Activated CD4-positive, alpha-beta T cell treated with anti-CD3 and anti-CD28 coated beads for 36 hours (primary cell): ENCODE measurements at regions not wholly inside any gene's neighbourhood (a gene's known extent, or its start where the extent isn't known, plus 50 kb on each side); places are given as distances from the start of the nearest gene placed in this dataset.

Experiments
- ATAC-seq: fragments of 200-7000 bp; cut with Tn5 transposase; one replicate; pipeline ENCODE4 v1.10.0; 2021; ENCODE audit warnings: mild to moderate bottlenecking, moderate library complexity
- CTCF ChIA-PET: fragments of 350-600 bp; sonication (Branson Sonifier 250); formaldehyde crosslinking; loops from one replicate; lab custom pipeline; 2021; ENCODE audit warnings: antibody characterized with exemption; lab: Charles Lee
- POLR2A ChIA-PET: fragments of 350-600 bp; sonication (Branson Sonifier 250); formaldehyde crosslinking; loops from one replicate; lab custom pipeline; 2021; ENCODE audit warnings: antibody characterized with exemption, inconsistent platforms; lab: Charles Lee
- DNase-seq: peaks from one replicate; pipeline ENCODE4 v3.0.0-alpha.2; 2020
- H3K27ac Mint-ChIP-seq: one replicate; pipeline ENCODE4 v1.8.0; 2021; ENCODE audit warnings: mixed read lengths
- H3K27me3 Mint-ChIP-seq: one replicate; pipeline ENCODE4 v1.8.0; 2021; ENCODE audit warnings: mixed read lengths
- H3K36me3 Mint-ChIP-seq: one replicate; pipeline ENCODE4 v1.8.0; 2021; ENCODE audit warnings: low read depth, mixed read lengths
- H3K4me1 Mint-ChIP-seq: one replicate; pipeline ENCODE4 v1.8.0; 2021; ENCODE audit warnings: mixed read lengths
- H3K4me3 Mint-ChIP-seq: one replicate; pipeline ENCODE4 v1.8.0; 2021; ENCODE audit warnings: mild to moderate bottlenecking, moderate library complexity, mixed read lengths
- H3K9me3 Mint-ChIP-seq: one replicate; pipeline ENCODE4 v1.8.0; 2021; ENCODE audit warnings: low read depth, mixed read lengths
- intact Hi-C, 2 experiments: fragments of 100-400 bp; cut with DNase I in 1 of 2; cut with micrococcal nuclease in 1 of 2; formaldehyde crosslinking; loops; one replicate each; pipeline versions ENCODE4 v1.14.2 to v1.15.1; 2022 to 2024; cut with DNase I, micrococcal nuclease

DNA sequence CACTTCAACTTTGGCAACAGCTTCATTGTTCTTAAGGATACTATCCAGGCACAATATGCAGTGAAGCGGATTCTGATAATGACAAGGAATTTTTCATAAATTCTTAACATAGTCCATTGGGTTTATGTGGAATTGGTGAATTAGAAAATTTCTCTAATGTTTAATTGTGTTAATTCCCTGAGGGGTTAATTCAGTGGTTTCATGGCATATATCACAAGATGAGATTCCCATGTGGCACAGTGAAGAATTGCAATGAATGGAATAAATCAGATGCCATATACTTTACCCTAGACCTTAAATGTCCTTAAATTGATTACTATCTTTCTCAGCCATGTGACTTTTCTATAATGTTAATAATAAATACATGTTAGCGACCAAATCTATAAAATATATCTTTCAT is 1244.1 kb downstream of the ROBO2 start:
- ATAC-seq: no peak
- no peaks in the 10 kb centered on the region for H3K27me3 Mint-ChIP-seq
- ChIA-PET POLR2A (no interaction called here), CTCF (interaction anchor here (0.6 kb wide), 1 partner anchor 109 kb away, joined by 3 read pairs; no protein-coding TSS in a partner anchor)
- H3K27ac Mint-ChIP-seq: no peak overlapping the region
- DNase-seq: no peak
- H3K4me3 Mint-ChIP-seq: no peak overlapping the region
- H3K36me3 Mint-ChIP-seq: no peaks in the 10 kb centered on the region
- H3K9me3 Mint-ChIP-seq: peaks cover 8% of the 10 kb centered on the region
- no peaks in the 10 kb centered on the region for H3K4me1 Mint-ChIP-seq
- intact Hi-C loops: no loop called here

DNA sequence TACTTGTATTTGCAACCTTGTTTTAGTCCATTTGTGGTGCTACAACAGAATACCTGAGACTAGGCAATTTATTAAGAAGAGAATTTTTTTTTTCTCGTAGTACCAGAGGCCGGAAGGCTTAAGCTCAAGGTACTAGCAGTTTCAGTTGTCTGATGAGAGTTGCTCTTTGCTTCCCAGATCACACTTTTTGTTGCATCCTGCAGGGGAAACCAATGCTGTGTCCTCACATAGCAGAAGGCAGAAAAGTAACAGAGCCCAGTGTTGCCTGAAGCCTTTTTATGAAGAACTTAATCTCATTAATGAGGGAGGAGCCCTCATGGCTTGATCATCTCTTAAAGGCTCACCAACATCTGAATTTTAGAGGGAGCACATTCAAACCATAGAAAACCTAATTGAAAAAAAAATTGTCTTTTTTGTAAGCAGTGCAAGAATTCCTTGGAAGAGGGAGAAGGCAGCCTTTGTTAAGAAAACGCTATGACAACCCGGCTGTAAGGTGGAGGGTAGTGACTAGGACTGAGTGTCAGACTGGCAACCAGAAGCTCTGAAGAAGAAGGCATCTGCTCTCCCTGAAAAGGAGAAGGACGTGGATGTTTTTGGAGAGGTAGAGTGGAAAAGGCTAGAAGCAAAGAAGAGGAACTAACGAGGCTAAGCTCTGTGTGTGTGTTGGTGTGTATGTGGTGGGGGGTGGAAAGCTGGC is 1245.3 kb downstream of the ROBO2 start:
- ATAC-seq: no peak
- no peak overlapping the region for H3K27ac Mint-ChIP-seq
- H3K4me1 Mint-ChIP-seq: no peaks in the 10 kb centered on the region
- ChIA-PET POLR2A (no interaction called here), CTCF (no interaction called here)
- peaks cover 5% of the 10 kb centered on the region for H3K9me3 Mint-ChIP-seq
- H3K4me3 Mint-ChIP-seq: no peak overlapping the region
- intact Hi-C loops: no loop called here
- H3K36me3 Mint-ChIP-seq: no peaks in the 10 kb centered on the region
- DNase-seq: no peak
- H3K27me3 Mint-ChIP-seq: no peaks in the 10 kb centered on the region

DNA sequence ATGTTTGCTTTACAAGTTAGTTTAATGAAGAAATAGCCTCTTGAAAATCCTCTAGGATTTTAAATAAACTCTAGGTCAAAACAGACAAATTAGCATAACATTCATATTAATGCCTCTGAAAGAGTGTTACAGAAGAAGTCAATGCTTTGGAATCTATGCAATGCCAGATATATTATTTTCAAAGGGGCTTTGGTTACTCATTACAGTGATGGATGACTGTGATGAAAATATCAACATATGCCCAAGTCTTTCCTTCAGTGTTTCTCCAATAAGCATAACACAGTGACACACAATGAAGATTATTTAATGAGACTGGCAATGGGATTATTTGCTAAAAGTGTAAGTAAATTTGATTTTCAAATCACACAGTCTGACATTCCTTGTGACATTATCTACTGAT is 1247.2 kb downstream of the ROBO2 start:
- Mint-ChIP-seq H3K27me3 (no peaks in the 10 kb centered on the region), H3K36me3 (no peaks in the 10 kb centered on the region), H3K9me3 (peaks cover 4% of the 10 kb centered on the region), H3K27ac (no peak overlapping the region), H3K4me1 (no peaks in the 10 kb centered on the region), H3K4me3 (no peak overlapping the region)
- CTCF ChIA-PET: no interaction called here
- POLR2A ChIA-PET: no interaction called here
- no peak for ATAC-seq
- intact Hi-C loops: no loop called here
- no peak for DNase-seq

DNA sequence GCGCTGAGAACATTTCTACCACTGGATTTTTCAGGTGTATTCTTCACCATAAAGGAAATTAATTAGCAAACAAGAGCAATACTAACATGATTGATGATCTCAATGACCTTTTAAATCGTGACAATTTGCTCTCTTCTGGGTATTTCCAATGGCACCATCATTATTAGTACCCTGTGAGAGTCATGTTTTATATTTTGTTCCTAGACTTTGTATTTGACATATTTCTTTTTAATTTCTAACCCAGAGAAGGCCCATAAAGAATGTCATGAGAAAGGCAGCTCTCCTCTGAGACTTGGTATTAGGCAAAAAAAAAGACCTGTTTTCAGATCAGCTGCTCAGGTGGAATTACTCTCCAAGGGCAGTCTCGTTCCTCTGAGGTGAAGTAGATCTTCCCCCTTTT is 1253.4 kb downstream of the ROBO2 start:
- ATAC-seq (no peak), DNase-seq (no peak)
- ChIA-PET POLR2A (no interaction called here), CTCF (no interaction called here)
- Mint-ChIP-seq H3K4me3 (no peak overlapping the region), H3K36me3 (no peaks in the 10 kb centered on the region), H3K4me1 (no peaks in the 10 kb centered on the region), H3K9me3 (peaks cover 13% of the 10 kb centered on the region), H3K27ac (no peak overlapping the region), H3K27me3 (no peaks in the 10 kb centered on the region)
- intact Hi-C loops: no loop called here

DNA sequence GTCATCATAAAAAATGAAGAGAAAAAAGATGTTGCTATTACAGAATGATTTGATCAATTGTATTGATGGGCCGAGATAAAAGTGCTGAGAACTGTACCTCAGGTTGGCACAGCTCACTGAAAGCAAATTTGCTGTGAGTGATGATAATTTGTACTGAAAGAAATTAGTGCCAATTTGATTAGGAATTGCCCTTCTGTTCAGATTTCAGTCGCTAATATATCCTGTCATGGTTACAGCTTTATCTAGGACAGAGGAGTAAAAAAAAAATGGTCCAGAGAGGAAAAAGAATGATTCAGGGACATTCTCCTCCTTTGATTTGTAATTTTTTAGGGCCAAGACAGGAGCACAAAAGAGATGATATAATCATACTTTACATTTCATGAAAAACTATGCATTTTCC is 1264.2 kb downstream of the ROBO2 start:
- Mint-ChIP-seq H3K4me3 (no peak overlapping the region), H3K9me3 (peaks cover 17% of the 10 kb centered on the region), H3K36me3 (no peaks in the 10 kb centered on the region), H3K4me1 (no peaks in the 10 kb centered on the region), H3K27ac (no peak overlapping the region), H3K27me3 (no peaks in the 10 kb centered on the region)
- no peak for DNase-seq
- ChIA-PET POLR2A (no interaction called here), CTCF (no interaction called here)
- intact Hi-C loops: no loop called here
- no peak for ATAC-seq

DNA sequence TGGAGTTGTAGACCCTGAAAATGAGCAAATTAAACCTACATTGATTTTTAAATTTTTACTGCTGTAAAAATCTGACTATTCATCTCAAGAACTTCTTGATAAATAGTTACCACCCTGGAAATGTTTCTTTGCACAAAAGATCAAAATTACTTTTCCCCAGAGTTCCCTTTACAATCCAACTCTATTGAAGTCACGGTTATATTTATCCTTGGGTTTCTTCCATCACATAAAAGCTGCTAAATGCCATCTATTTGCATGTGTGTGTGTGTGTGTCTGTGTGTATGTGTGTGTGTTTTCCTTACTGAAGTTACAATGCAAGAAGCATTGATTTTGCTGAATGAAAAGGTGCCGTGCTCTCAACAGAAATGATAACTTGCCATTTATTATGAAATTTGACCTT is 1273.0 kb downstream of the ROBO2 start:
- CTCF ChIA-PET: no interaction called here
- intact Hi-C loops: no loop called here
- Mint-ChIP-seq H3K4me3 (no peak overlapping the region), H3K27ac (no peak overlapping the region), H3K36me3 (no peaks in the 10 kb centered on the region), H3K9me3 (peaks cover 2% of the 10 kb centered on the region), H3K4me1 (no peaks in the 10 kb centered on the region), H3K27me3 (no peaks in the 10 kb centered on the region)
- ATAC-seq: no peak
- no peak for DNase-seq
- POLR2A ChIA-PET: no interaction called here

DNA sequence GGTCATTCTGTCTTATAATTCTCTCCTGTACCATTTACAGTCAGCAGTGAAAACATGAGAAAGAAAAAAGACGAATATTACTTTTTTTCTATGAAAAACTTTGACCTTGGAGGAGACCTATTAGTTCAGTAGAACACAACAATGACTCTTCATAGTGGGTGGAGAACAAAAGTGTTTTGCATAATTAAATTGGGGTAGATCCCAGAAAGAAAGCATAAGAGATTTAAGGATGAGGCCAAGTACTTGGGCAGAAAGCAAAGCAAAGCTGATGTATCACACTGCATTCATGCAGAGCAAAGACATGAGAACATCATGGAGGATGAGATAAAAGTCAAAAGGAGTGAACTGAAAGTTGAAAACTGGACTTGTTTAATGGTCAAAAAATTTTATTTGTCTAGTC is 1273.4 kb downstream of the ROBO2 start:
- ATAC-seq (no peak), DNase-seq (no peak)
- Mint-ChIP-seq H3K36me3 (no peaks in the 10 kb centered on the region), H3K4me1 (no peaks in the 10 kb centered on the region), H3K4me3 (no peak overlapping the region), H3K27ac (no peak overlapping the region), H3K9me3 (peaks cover 2% of the 10 kb centered on the region), H3K27me3 (no peaks in the 10 kb centered on the region)
- intact Hi-C loops: no loop called here
- ChIA-PET CTCF (no interaction called here), POLR2A (no interaction called here)

DNA sequence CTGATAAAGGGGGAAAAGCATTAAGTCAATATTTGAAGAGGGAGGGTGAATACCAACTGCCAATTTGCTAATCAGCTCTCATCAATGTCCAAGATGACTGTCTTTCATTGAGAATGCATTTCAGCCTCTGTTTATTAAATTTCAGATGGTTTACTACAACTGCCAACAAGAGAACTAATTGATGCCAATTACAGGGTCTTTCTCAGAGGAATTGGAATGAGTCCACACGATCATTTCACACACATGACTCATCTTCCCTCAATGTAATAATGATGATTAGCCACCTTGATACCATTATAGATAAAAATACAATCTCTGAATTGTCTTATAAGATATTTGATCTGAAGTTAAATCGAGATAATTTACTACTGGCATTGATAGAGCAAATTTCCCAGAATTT is 1274.4 kb downstream of the ROBO2 start:
- Mint-ChIP-seq H3K4me3 (no peak overlapping the region), H3K9me3 (peaks cover 2% of the 10 kb centered on the region), H3K4me1 (no peaks in the 10 kb centered on the region), H3K27ac (no peak overlapping the region), H3K36me3 (no peaks in the 10 kb centered on the region), H3K27me3 (no peaks in the 10 kb centered on the region)
- intact Hi-C loops: no loop called here
- ATAC-seq (no peak), DNase-seq (no peak)
- CTCF ChIA-PET: no interaction called here
- POLR2A ChIA-PET: no interaction called here

DNA sequence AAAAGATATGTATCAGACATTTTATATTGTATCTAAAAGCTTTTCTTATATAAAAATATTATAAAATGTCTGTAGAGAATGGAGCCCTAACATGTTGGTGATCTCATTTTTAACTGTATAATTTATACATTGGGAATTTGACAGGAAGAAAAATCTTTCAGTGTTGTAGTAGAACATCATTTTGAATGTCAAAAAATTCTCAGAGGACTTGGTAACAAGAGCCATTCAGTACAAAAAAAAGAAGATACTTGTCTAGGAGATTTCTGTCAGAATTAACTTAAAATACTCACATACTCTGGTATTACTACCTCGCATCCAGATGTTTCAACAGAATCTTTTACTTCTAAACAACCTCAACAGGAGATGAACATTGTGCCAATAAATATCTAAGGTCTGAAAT is 1277.9 kb downstream of the ROBO2 start:
- ChIA-PET CTCF (no interaction called here), POLR2A (no interaction called here)
- no peak overlapping the region for H3K4me3 Mint-ChIP-seq
- H3K27me3 Mint-ChIP-seq: no peaks in the 10 kb centered on the region
- no peak for ATAC-seq
- no peaks in the 10 kb centered on the region for H3K4me1 Mint-ChIP-seq
- H3K36me3 Mint-ChIP-seq: no peaks in the 10 kb centered on the region
- peaks cover 2% of the 10 kb centered on the region for H3K9me3 Mint-ChIP-seq
- DNase-seq: no peak
- H3K27ac Mint-ChIP-seq: no peak overlapping the region
- intact Hi-C loops: no loop called here

DNA sequence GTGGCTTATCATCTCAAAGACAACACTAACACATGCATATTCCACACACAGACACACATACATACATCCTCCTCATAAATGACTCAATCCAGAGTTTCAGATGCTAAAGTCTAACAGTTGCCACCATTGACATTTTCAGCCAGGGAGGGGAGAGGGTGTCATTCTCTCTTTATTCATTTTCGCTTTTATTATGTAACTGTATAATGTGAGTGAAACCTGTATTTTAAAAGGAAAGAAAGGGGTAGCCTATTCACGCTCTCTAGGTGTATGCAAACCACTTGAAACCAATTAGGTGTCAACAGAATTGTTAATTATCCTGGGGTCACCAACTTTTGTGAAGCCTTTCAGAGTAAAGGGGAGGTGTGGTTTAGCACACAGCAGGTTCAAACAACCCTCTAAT is 1282.9 kb downstream of the ROBO2 start:
- no peaks in the 10 kb centered on the region for H3K36me3 Mint-ChIP-seq
- H3K27me3 Mint-ChIP-seq: no peaks in the 10 kb centered on the region
- no peak overlapping the region for H3K4me3 Mint-ChIP-seq
- intact Hi-C loops: no loop called here
- H3K27ac Mint-ChIP-seq: no peak overlapping the region
- no peaks in the 10 kb centered on the region for H3K4me1 Mint-ChIP-seq
- DNase-seq: no peak
- POLR2A ChIA-PET: no interaction called here
- CTCF ChIA-PET: no interaction called here
- H3K9me3 Mint-ChIP-seq: peaks cover 15% of the 10 kb centered on the region
- ATAC-seq: no peak

DNA sequence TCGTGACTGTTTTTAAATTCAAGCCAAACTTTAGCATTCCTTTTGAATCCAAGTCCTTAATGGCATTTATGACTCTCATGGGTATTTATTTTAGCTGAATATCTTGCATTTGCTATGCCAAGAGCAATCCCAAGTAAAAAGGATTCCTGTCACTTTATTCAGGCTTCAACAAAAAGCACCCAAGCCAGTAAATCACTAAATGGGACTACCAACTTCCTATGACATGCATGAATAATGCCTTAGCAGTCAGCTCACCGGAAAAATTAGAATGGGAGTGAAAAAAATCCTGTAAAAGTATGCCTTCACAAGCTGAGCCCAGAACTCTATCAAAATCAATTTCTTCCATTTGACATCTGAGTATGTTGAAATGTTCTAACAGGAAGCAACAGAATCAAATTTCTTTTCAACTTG is 1297.9 kb downstream of the ROBO2 start:
- Mint-ChIP-seq H3K27ac (no peak overlapping the region), H3K36me3 (no peaks in the 10 kb centered on the region), H3K9me3 (peaks cover 2% of the 10 kb centered on the region), H3K4me1 (no peaks in the 10 kb centered on the region), H3K27me3 (no peaks in the 10 kb centered on the region), H3K4me3 (no peak overlapping the region)
- DNase-seq: no peak
- intact Hi-C loops: no loop called here
- ATAC-seq: no peak
- CTCF ChIA-PET: no interaction called here
- POLR2A ChIA-PET: no interaction called here

DNA sequence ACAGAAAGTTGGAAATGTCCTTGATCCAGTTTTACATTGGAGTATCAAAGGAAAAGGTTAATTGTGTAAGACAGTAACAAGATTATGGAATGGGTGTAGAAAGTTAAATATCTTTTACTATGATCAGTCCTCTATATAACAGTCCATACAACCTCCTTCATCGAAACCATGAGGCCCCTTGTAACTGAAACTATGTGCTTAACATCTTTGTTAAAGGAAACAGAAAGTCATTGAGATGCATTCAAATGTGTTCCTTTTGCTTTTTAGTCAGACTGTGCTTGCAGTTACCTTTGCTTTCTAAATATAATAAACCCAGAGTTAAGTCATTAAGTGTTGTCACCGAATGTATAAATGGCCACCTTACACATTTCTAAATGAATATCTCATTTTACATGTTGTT is 1298.5 kb downstream of the ROBO2 start:
- no peak overlapping the region for H3K4me3 Mint-ChIP-seq
- POLR2A ChIA-PET: no interaction called here
- peaks cover 2% of the 10 kb centered on the region for H3K9me3 Mint-ChIP-seq
- H3K27me3 Mint-ChIP-seq: no peaks in the 10 kb centered on the region
- ATAC-seq: no peak
- no peaks in the 10 kb centered on the region for H3K4me1 Mint-ChIP-seq
- CTCF ChIA-PET: no interaction called here
- intact Hi-C loops: no loop called here
- DNase-seq: no peak
- H3K36me3 Mint-ChIP-seq: no peaks in the 10 kb centered on the region
- H3K27ac Mint-ChIP-seq: no peak overlapping the region

DNA sequence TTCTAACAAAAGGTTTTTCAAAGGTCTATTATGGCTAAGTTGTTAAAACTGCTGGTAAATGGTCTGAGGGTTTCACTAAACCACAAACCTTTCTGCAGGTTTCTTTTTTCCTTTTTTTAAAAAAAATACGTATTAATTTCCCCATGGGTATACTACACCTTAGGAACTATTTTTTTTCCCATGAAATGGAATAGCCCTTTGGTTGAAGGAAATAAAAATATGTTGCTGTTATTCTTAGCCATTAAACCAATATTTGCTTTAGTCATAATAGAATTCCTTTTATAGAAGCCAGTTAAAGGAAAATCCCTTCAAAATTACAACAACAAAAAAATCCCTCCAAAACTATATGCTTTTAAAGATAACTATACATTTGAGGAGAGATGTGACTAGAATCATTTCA is 1303.3 kb downstream of the ROBO2 start:
- Mint-ChIP-seq H3K4me1 (no peaks in the 10 kb centered on the region), H3K9me3 (peaks cover 6% of the 10 kb centered on the region), H3K4me3 (no peak overlapping the region), H3K27ac (no peak overlapping the region), H3K36me3 (no peaks in the 10 kb centered on the region), H3K27me3 (no peaks in the 10 kb centered on the region)
- ATAC-seq (no peak), DNase-seq (no peak)
- POLR2A ChIA-PET: no interaction called here
- intact Hi-C loops: no loop called here
- CTCF ChIA-PET: no interaction called here
